ENCODE measurements at regions not wholly inside any gene's neighbourhood (a gene's known extent, or its start where the extent isn't known, plus 50 kb on each side); places are given as distances from the start of the nearest gene placed in this dataset.

- Histone ChIP-seq H4K20me1 (ENCODE audit: control insufficient read depth, extremely low read depth, insufficient read depth, low read length) (no peaks in the 10 kb centered on the region), H3K27ac (ENCODE audit: insufficient read depth, low read length) (no peak overlapping the region), H3K4me1 (ENCODE audit: control insufficient read depth, extremely low read depth, insufficient read depth, low read length) (peaks cover 8% of the 10 kb centered on the region), H3K36me3 (ENCODE audit: control insufficient read depth, insufficient read depth, low read length) (no peaks in the 10 kb centered on the region), H2AFZ (ENCODE audit: low read length) (no peak overlapping the region), H3K4me2 (ENCODE audit: extremely low read depth, insufficient read depth, low read length) (no peak overlapping the region), H3K9ac (ENCODE audit: insufficient read depth, low read length) (no peak overlapping the region), H3K4me3 (replicated peaks in 1 of 4; ENCODE audit: control extremely low read depth in 1 of 4, insufficient read depth in 1 of 4, low read depth in 3 of 4, low read length in 4 of 4) (no peak overlapping the region), H3K79me2 (ENCODE audit: control insufficient read depth, insufficient read depth, low read length) (no peaks in the 10 kb centered on the region), H3K27me3 (ENCODE audit: control insufficient read depth, insufficient read depth, low read length) (peaks cover 2% of the 10 kb centered on the region), H3K9me3 (ENCODE audit: control insufficient read depth, insufficient read depth, low read depth, low read length) (no peaks in the 10 kb centered on the region)
- peak in 1 of 2 donors; percentile 45 for DNase-seq (ENCODE audit: low read depth in 2 of 2)
- TF ChIP-seq EZH2 (IDR thresholded peaks at IDR 0.05; ENCODE audit: low read length, missing control alignments) (no peak), CTCF (conservative IDR thresholded peaks at IDR 0.05 in 1 of 2, IDR thresholded peaks at IDR 0.05 in 1 of 2; ENCODE audit: low read depth in 1 of 2, low read length in 2 of 2) (peak in 1 of 2 donors; percentile 24)
Observed at GRCh38 chr2:111618978-111619902, 264.8 kb downstream of the ANAPC1 start.

GRCh38 chr2:111620281-111620680, 263.7 kb downstream of the ANAPC1 start:
- no peak for DNase-seq (ENCODE audit: low read depth in 2 of 2)

More at GRCh38 chr2:111620281-111620680, 263.7 kb downstream of the ANAPC1 start:
- Histone ChIP-seq H3K9me3 (ENCODE audit: control insufficient read depth, insufficient read depth, low read depth, low read length) (no peaks in the 10 kb centered on the region), H3K27ac (ENCODE audit: insufficient read depth, low read length) (no peak overlapping the region), H3K27me3 (ENCODE audit: control insufficient read depth, insufficient read depth, low read length) (peaks cover 2% of the 10 kb centered on the region), H3K36me3 (ENCODE audit: control insufficient read depth, insufficient read depth, low read length) (no peaks in the 10 kb centered on the region), H3K9ac (ENCODE audit: insufficient read depth, low read length) (no peak overlapping the region), H2AFZ (ENCODE audit: low read length) (no peak overlapping the region), H4K20me1 (ENCODE audit: control insufficient read depth, extremely low read depth, insufficient read depth, low read length) (no peaks in the 10 kb centered on the region), H3K4me3 (replicated peaks in 1 of 4; ENCODE audit: control extremely low read depth in 1 of 4, insufficient read depth in 1 of 4, low read depth in 3 of 4, low read length in 4 of 4) (no peak overlapping the region), H3K79me2 (ENCODE audit: control insufficient read depth, insufficient read depth, low read length) (no peaks in the 10 kb centered on the region), H3K4me2 (ENCODE audit: extremely low read depth, insufficient read depth, low read length) (no peak overlapping the region), H3K4me1 (ENCODE audit: control insufficient read depth, extremely low read depth, insufficient read depth, low read length) (peaks cover 8% of the 10 kb centered on the region)
- no peak for TF ChIP-seq CTCF (conservative IDR thresholded peaks at IDR 0.05 in 1 of 2, IDR thresholded peaks at IDR 0.05 in 1 of 2; ENCODE audit: low read depth in 1 of 2, low read length in 2 of 2)
- no peak for TF ChIP-seq EZH2 (IDR thresholded peaks at IDR 0.05; ENCODE audit: low read length, missing control alignments)
